IMR-90 (cell line): ENCODE measurements at regions not wholly inside any gene's neighbourhood (a gene's known extent, or its start where the extent isn't known, plus 50 kb on each side); places are given as distances from the start of the nearest gene placed in this dataset.

ENCODE experiments used
- MAFK ChIP-seq: IDR thresholded peaks from 2 replicates; pipeline ENCODE4 v1.6.1; 2012; ENCODE audit warnings: low read depth, low read length, improper control_type of control experiment
- MXI1 ChIP-seq: IDR thresholded peaks from 2 replicates; pipeline ENCODE4 v1.6.1; 2012; ENCODE audit warnings: low read depth, mild to moderate bottlenecking, low read length, moderate library complexity, borderline replicate concordance
- POLR2A ChIP-seq: IDR thresholded peaks from 2 replicates; pipeline ENCODE4 v1.6.1; 2012; ENCODE audit warnings: mild to moderate bottlenecking, low read depth, low read length
- RFX5 ChIP-seq: IDR thresholded peaks from 2 replicates; pipeline ENCODE4 v1.8.0; 2012; ENCODE audit warnings: low read depth, mild to moderate bottlenecking, low read length, moderate library complexity
- TF ChIP-seq, protein P1 (sequence below): fragments of 150-350 bp; IDR thresholded peaks from 2 replicates; pipeline ENCODE4 v1.6.1; 2017; ENCODE audit warnings: mild to moderate bottlenecking, antibody characterized with exemption, low read length, low read depth
- TF ChIP-seq, protein P2 (sequence below): conservative IDR thresholded peaks from 2 replicates; pipeline ENCODE4 v1.5.1; 2012; ENCODE audit warnings: mild to moderate bottlenecking, low read depth, low read length, improper control_type of control experiment

DNA sequence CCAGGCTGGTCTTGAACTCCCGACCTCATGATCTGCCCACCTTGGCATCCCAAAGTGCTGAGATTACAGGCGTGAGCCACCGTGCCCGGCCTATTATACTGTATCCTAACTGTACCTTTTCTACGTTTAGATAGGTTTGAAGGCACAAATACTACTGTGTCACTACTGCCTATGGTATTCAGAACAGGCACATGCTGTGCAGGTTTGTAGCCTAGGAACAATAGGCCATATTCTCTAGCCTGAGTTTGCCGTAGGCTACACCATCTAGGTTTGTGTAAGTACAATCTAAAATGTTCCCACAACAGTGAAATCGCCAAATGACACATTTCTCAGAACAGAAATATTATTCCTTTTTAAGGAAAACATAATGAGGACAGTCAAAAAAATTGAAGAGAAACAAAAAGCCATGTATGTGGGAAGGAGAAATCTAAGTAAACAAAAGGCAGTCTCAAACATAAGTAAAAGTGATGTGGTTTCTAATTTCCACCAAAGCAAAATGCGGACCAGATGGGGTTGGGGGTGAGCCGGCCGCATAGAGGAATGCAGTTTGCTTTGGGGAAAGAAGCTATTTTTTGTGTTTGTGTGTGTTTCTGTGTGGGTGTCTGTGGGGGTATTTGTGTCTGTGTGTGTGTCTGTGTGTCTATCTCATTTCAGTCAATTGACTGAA, 192.6 kb upstream of the SALL4 start:
- TF ChIP-seq, protein P1, sequence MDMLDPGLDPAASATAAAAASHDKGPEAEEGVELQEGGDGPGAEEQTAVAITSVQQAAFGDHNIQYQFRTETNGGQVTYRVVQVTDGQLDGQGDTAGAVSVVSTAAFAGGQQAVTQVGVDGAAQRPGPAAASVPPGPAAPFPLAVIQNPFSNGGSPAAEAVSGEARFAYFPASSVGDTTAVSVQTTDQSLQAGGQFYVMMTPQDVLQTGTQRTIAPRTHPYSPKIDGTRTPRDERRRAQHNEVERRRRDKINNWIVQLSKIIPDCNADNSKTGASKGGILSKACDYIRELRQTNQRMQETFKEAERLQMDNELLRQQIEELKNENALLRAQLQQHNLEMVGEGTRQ = no peak
- TF ChIP-seq MXI1 (no peak), POLR2A (no peak), RFX5 (no peak), MAFK (no peak)
- TF ChIP-seq, protein P2, sequence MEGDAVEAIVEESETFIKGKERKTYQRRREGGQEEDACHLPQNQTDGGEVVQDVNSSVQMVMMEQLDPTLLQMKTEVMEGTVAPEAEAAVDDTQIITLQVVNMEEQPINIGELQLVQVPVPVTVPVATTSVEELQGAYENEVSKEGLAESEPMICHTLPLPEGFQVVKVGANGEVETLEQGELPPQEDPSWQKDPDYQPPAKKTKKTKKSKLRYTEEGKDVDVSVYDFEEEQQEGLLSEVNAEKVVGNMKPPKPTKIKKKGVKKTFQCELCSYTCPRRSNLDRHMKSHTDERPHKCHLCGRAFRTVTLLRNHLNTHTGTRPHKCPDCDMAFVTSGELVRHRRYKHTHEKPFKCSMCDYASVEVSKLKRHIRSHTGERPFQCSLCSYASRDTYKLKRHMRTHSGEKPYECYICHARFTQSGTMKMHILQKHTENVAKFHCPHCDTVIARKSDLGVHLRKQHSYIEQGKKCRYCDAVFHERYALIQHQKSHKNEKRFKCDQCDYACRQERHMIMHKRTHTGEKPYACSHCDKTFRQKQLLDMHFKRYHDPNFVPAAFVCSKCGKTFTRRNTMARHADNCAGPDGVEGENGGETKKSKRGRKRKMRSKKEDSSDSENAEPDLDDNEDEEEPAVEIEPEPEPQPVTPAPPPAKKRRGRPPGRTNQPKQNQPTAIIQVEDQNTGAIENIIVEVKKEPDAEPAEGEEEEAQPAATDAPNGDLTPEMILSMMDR = no peak
